GM23338 (cell line): ENCODE measurements at regions not wholly inside any gene's neighbourhood (a gene's known extent, or its start where the extent isn't known, plus 50 kb on each side); places are given as distances from the start of the nearest gene placed in this dataset.

Source experiments
- ATAC-seq: fragments of 200-7000 bp; cut with Tn5 transposase; 3 replicates; pipeline ENCODE4 v1.9.1; 2020
- DNase-seq: peaks from one replicate; pipeline ENCODE4 v3.0.0-alpha.2; 2015; ENCODE audit warnings: low spot score
- H2AFZ ChIP-seq: fragments of 200-600 bp; sonication (generic); 2 replicates; pipeline ENCODE4 v1.8.0; 2016; ENCODE audit warnings: antibody characterized with exemption, mild to moderate bottlenecking, moderate library complexity
- H3F3A ChIP-seq: fragments of 200-600 bp; sonication (generic); replicated peaks from 2 replicates; pipeline ENCODE4 v1.8.0; 2017; ENCODE audit warnings: antibody characterized with exemption, mixed run types, low read depth
- H3K27ac ChIP-seq: fragments of 200-600 bp; sonication (generic); 2 replicates; pipeline ENCODE4 v1.6.1; 2016; ENCODE audit warnings: low read depth
- H3K27me3 ChIP-seq: fragments of 200-600 bp; sonication (generic); 2 replicates; pipeline ENCODE4 v1.8.0; 2016; ENCODE audit warnings: mild to moderate bottlenecking, mixed run types, moderate library complexity; ENCODE audit not compliant: insufficient read depth
- H3K36me3 ChIP-seq: fragments of 200-600 bp; sonication (generic); 2 replicates; pipeline ENCODE4 v1.8.0; 2016; ENCODE audit warnings: mild to moderate bottlenecking; ENCODE audit not compliant: insufficient read depth
- H3K4me1 ChIP-seq: fragments of 200-600 bp; sonication (generic); 2 replicates; pipeline ENCODE4 v1.8.0; 2016; ENCODE audit warnings: mild to moderate bottlenecking, moderate library complexity; ENCODE audit not compliant: insufficient read depth
- H3K4me2 ChIP-seq: fragments of 200-600 bp; sonication (generic); 2 replicates; pipeline ENCODE4 v1.7.1; 2017; ENCODE audit warnings: mixed run types
- H3K4me3 ChIP-seq: fragments of 200-600 bp; sonication (generic); 2 replicates; pipeline ENCODE4 v1.6.1; 2016; ENCODE audit warnings: mixed run types
- H3K79me2 ChIP-seq: fragments of 200-600 bp; sonication (generic); replicated peaks from 2 replicates; pipeline ENCODE4 v1.8.0; 2017; ENCODE audit warnings: mild to moderate bottlenecking; ENCODE audit not compliant: insufficient read depth
- H3K9me2 ChIP-seq: fragments of 200-600 bp; sonication (generic); 2 replicates; pipeline ENCODE4 v1.8.0; 2017; ENCODE audit not compliant: insufficient read depth
- H4K20me1 ChIP-seq: fragments of 200-600 bp; sonication (generic); replicated peaks from 2 replicates; pipeline ENCODE4 v1.8.0; 2017; ENCODE audit warnings: mild to moderate bottlenecking; ENCODE audit not compliant: insufficient read depth
- H3K27ac Mint-ChIP-seq: 2 replicates; pipeline ENCODE4 v1.8.0; 2020; ENCODE audit warnings: inconsistent platforms, mild to moderate bottlenecking, moderate library complexity, mixed read lengths
- H3K27me3 Mint-ChIP-seq: 3 replicates; pipeline ENCODE4 v1.8.0; 2022; ENCODE audit warnings: low read depth, mild to moderate bottlenecking, moderate library complexity, mixed read lengths, inconsistent platforms; ENCODE audit not compliant: insufficient read depth, poor library complexity
- H3K36me3 Mint-ChIP-seq: 3 replicates; pipeline ENCODE4 v1.8.0; 2021; ENCODE audit warnings: low read depth, mild to moderate bottlenecking, inconsistent platforms, moderate library complexity, mixed read lengths
- H3K4me1 Mint-ChIP-seq: 3 replicates; pipeline ENCODE4 v1.8.0; 2020; ENCODE audit warnings: mild to moderate bottlenecking, inconsistent platforms, mixed read lengths
- H3K4me3 Mint-ChIP-seq: 3 replicates; pipeline ENCODE4 v1.8.0; 2021; ENCODE audit warnings: moderate library complexity, mild to moderate bottlenecking, inconsistent platforms, mixed read lengths
- H3K9me3 Mint-ChIP-seq: 3 replicates; pipeline ENCODE4 v1.8.0; 2020; ENCODE audit warnings: moderate library complexity, mild to moderate bottlenecking, inconsistent platforms, mixed read lengths
- CREB1 ChIP-seq: fragments of 250-450 bp; sonication (Bioruptor Pico); IDR thresholded peaks from 2 replicates; pipeline ENCODE4 v1.5.0; 2020; ENCODE audit warnings: low read depth, mild to moderate bottlenecking, moderate library complexity
- CTCF ChIP-seq, 2 experiments: fragments of 200-600 bp in 1 of 2; sonication (generic) in 1 of 2; conservative IDR thresholded peaks; 2 replicates each; pipeline versions ENCODE4 v1.5.1 to v1.6.1; 2016 to 2017; ENCODE audit warnings: antibody characterized with exemption in 2 of 2, low read depth in 2 of 2, mild to moderate bottlenecking in 2 of 2, moderate library complexity in 1 of 2
- EZH2 ChIP-seq: fragments of 200-600 bp; sonication (generic); IDR thresholded peaks from one replicate; pipeline ENCODE4 v1.8.0; 2017; ENCODE audit warnings: antibody characterized with exemption, mild to moderate bottlenecking, low read depth; ENCODE audit not compliant: unreplicated experiment
- EZH2phosphoT487 ChIP-seq: fragments of 200-600 bp; sonication (generic); IDR thresholded peaks from one replicate; pipeline ENCODE4 v1.8.1; 2018; ENCODE audit warnings: antibody characterized with exemption; ENCODE audit not compliant: unreplicated experiment
- JUNB ChIP-seq: IDR thresholded peaks from one replicate; pipeline ENCODE4 v1.6.1; 2016; ENCODE audit warnings: antibody characterized with exemption; ENCODE audit not compliant: unreplicated experiment
- NANOG ChIP-seq: IDR thresholded peaks from 2 replicates; pipeline ENCODE4 v1.6.1; 2016; ENCODE audit warnings: antibody characterized with exemption, borderline replicate concordance
- POLR2AphosphoS5 ChIP-seq: IDR thresholded peaks from 2 replicates; pipeline ENCODE4 v1.6.1; 2016; ENCODE audit warnings: antibody characterized with exemption, low read depth
- ZNF114 ChIP-seq: fragments of 250-450 bp; sonication (Bioruptor Pico); IDR thresholded peaks from 2 replicates; pipeline ENCODE4 v1.5.0; 2020; ENCODE audit warnings: mild to moderate bottlenecking, moderate library complexity
- TF ChIP-seq, protein P1 (sequence below): fragments of 250-450 bp; sonication (Bioruptor Pico); IDR thresholded peaks from 2 replicates; pipeline ENCODE4 v1.5.0; 2020; ENCODE audit warnings: mild to moderate bottlenecking, moderate library complexity
- TF ChIP-seq, protein P2 (sequence below): IDR thresholded peaks from 2 replicates; pipeline ENCODE4 v1.6.1; 2016; ENCODE audit warnings: antibody characterized with exemption
- TF ChIP-seq, protein P3 (sequence below): IDR thresholded peaks from one replicate; pipeline ENCODE4 v1.6.1; 2018; ENCODE audit warnings: antibody characterized with exemption; ENCODE audit not compliant: unreplicated experiment

GRCh38 chr20:52093575-52093974 lies 98.0 kb downstream of the ZFP64 start (continued):
- TF ChIP-seq, protein P1, sequence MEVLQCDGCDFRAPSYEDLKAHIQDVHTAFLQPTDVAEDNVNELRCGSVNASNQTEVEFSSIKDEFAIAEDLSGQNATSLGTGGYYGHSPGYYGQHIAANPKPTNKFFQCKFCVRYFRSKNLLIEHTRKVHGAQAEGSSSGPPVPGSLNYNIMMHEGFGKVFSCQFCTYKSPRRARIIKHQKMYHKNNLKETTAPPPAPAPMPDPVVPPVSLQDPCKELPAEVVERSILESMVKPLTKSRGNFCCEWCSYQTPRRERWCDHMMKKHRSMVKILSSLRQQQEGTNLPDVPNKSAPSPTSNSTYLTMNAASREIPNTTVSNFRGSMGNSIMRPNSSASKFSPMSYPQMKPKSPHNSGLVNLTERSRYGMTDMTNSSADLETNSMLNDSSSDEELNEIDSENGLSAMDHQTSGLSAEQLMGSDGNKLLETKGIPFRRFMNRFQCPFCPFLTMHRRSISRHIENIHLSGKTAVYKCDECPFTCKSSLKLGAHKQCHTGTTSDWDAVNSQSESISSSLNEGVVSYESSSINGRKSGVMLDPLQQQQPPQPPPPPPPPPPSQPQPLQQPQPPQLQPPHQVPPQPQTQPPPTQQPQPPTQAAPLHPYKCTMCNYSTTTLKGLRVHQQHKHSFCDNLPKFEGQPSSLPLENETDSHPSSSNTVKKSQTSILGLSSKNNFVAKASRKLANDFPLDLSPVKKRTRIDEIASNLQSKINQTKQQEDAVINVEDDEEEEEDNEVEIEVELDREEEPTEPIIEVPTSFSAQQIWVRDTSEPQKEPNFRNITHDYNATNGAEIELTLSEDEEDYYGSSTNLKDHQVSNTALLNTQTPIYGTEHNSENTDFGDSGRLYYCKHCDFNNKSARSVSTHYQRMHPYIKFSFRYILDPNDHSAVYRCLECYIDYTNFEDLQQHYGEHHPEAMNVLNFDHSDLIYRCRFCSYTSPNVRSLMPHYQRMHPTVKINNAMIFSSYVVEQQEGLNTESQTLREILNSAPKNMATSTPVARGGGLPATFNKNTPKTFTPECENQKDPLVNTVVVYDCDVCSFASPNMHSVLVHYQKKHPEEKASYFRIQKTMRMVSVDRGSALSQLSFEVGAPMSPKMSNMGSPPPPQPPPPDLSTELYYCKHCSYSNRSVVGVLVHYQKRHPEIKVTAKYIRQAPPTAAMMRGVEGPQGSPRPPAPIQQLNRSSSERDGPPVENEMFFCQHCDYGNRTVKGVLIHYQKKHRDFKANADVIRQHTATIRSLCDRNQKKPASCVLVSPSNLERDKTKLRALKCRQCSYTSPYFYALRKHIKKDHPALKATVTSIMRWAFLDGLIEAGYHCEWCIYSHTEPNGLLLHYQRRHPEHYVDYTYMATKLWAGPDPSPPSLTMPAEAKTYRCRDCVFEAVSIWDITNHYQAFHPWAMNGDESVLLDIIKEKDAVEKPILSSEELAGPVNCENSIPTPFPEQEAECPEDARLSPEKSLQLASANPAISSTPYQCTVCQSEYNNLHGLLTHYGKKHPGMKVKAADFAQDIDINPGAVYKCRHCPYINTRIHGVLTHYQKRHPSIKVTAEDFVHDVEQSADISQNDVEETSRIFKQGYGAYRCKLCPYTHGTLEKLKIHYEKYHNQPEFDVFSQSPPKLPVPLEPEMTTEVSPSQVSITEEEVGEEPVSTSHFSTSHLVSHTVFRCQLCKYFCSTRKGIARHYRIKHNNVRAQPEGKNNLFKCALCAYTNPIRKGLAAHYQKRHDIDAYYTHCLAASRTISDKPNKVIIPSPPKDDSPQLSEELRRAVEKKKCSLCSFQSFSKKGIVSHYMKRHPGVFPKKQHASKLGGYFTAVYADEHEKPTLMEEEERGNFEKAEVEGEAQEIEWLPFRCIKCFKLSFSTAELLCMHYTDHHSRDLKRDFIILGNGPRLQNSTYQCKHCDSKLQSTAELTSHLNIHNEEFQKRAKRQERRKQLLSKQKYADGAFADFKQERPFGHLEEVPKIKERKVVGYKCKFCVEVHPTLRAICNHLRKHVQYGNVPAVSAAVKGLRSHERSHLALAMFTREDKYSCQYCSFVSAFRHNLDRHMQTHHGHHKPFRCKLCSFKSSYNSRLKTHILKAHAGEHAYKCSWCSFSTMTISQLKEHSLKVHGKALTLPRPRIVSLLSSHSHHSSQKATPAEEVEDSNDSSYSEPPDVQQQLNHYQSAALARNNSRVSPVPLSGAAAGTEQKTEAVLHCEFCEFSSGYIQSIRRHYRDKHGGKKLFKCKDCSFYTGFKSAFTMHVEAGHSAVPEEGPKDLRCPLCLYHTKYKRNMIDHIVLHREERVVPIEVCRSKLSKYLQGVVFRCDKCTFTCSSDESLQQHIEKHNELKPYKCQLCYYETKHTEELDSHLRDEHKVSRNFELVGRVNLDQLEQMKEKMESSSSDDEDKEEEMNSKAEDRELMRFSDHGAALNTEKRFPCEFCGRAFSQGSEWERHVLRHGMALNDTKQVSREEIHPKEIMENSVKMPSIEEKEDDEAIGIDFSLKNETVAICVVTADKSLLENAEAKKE (CRISPR knock-in tag) = no peak
- TF ChIP-seq, protein P2, sequence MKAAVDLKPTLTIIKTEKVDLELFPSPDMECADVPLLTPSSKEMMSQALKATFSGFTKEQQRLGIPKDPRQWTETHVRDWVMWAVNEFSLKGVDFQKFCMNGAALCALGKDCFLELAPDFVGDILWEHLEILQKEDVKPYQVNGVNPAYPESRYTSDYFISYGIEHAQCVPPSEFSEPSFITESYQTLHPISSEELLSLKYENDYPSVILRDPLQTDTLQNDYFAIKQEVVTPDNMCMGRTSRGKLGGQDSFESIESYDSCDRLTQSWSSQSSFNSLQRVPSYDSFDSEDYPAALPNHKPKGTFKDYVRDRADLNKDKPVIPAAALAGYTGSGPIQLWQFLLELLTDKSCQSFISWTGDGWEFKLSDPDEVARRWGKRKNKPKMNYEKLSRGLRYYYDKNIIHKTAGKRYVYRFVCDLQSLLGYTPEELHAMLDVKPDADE = no peak
- no peak for TF ChIP-seq CREB1 (CRISPR knock-in tag)

DNA sequence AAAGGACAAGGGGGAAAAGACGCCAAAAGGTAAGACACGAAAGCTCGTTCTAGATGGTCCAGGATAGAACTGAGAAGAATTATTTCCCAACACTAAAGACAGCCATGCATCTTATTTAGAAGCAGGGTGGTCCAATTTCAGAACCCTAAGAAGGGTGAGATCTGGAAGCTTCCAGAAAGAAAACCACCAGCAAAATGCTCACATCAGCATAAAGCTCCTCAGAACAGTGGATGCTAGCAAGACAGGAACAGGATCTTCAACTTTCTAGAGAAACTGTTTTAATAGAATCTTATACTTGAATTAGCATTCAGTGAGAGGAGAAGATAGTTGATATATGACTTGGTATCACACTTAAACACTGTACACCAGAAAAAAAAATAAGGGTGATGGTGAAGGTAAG lies 101.5 kb downstream of the ZFP64 start:
- no peak for ATAC-seq
- Histone ChIP-seq H3K9me2 (no peaks in the 10 kb centered on the region), H2AFZ (no peak overlapping the region), H3K79me2 (no peaks in the 10 kb centered on the region), H3K4me2 (no peak overlapping the region), H3K27ac (no peak overlapping the region), H4K20me1 (0 out of 2 replicates have a peak, but pooled peaks cover 3% of the 10 kb centered on the region), H3K27me3 (no peaks in the 10 kb centered on the region), H3F3A (no peaks in the 10 kb centered on the region; the same call in 1 of the 2 replicates), H3K4me3 (no peak overlapping the region), H3K4me1 (no peaks in the 10 kb centered on the region), H3K36me3 (peaks cover 13% of the 10 kb centered on the region)
- Mint-ChIP-seq H3K4me1 (peaks cover 11% of the 10 kb centered on the region), H3K27ac (no peak overlapping the region), H3K9me3 (peaks cover 25% of the 10 kb centered on the region), H3K36me3 (peaks cover 60% of the 10 kb centered on the region), H3K4me3 (no peak overlapping the region), H3K27me3 (no peaks in the 10 kb centered on the region)
- no peak for DNase-seq
- no peak for TF ChIP-seq EZH2phosphoT487
- TF ChIP-seq CREB1 (CRISPR knock-in tag) = no peak
- TF ChIP-seq, protein P3, sequence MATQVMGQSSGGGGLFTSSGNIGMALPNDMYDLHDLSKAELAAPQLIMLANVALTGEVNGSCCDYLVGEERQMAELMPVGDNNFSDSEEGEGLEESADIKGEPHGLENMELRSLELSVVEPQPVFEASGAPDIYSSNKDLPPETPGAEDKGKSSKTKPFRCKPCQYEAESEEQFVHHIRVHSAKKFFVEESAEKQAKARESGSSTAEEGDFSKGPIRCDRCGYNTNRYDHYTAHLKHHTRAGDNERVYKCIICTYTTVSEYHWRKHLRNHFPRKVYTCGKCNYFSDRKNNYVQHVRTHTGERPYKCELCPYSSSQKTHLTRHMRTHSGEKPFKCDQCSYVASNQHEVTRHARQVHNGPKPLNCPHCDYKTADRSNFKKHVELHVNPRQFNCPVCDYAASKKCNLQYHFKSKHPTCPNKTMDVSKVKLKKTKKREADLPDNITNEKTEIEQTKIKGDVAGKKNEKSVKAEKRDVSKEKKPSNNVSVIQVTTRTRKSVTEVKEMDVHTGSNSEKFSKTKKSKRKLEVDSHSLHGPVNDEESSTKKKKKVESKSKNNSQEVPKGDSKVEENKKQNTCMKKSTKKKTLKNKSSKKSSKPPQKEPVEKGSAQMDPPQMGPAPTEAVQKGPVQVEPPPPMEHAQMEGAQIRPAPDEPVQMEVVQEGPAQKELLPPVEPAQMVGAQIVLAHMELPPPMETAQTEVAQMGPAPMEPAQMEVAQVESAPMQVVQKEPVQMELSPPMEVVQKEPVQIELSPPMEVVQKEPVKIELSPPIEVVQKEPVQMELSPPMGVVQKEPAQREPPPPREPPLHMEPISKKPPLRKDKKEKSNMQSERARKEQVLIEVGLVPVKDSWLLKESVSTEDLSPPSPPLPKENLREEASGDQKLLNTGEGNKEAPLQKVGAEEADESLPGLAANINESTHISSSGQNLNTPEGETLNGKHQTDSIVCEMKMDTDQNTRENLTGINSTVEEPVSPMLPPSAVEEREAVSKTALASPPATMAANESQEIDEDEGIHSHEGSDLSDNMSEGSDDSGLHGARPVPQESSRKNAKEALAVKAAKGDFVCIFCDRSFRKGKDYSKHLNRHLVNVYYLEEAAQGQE = no peak
- no peak for TF ChIP-seq JUNB
- TF ChIP-seq NANOG = no peak
- TF ChIP-seq, protein P2 = no peak
- TF ChIP-seq EZH2 = no peak
- TF ChIP-seq POLR2AphosphoS5 = no peak
- no peak for TF ChIP-seq CTCF (conservative IDR thresholded peaks at IDR 0.05; ENCODE audit: low read depth in 2 of 2)
- no peak for TF ChIP-seq ZNF114
